B cell (primary cell): ENCODE measurements at regions not wholly inside any gene's neighbourhood (a gene's known extent, or its start where the extent isn't known, plus 50 kb on each side); places are given as distances from the start of the nearest gene placed in this dataset.
"Not testable (repeated sequence)": the region's sequence is repeated elsewhere in the genome, so short reads cannot be mapped to it uniquely, and the experiment has no call there.

ENCODE experiments used
- ATAC-seq: fragments of 200-7000 bp; cut with Tn5 transposase; one replicate; pipeline ENCODE4 v1.10.0; 2021; ENCODE audit warnings: low read depth, mild to moderate bottlenecking, moderate number of reproducible peaks, moderate library complexity
- CTCF ChIA-PET: fragments of 350-600 bp; sonication (Branson Sonifier 250); formaldehyde crosslinking; loops from one replicate; lab custom pipeline; 2021; ENCODE audit warnings: antibody characterized with exemption, inconsistent platforms; lab: Charles Lee
- POLR2A ChIA-PET: fragments of 350-600 bp; sonication (Branson Sonifier 250); formaldehyde crosslinking; loops from one replicate; lab custom pipeline; 2021; ENCODE audit warnings: antibody characterized with exemption; lab: Charles Lee
- DNase-seq: peaks from one replicate; pipeline ENCODE4 v3.0.0; 2013
- H2AFZ ChIP-seq: 2 replicates; pipeline ENCODE4 v1.6.1; 2012; ENCODE audit warnings: mild to moderate bottlenecking, low read depth, low read length; ENCODE audit not compliant: insufficient read depth, poor library complexity, severe bottlenecking
- H3K27ac ChIP-seq, 2 donors: 1 replicate in 1 of 2; 2 replicates in 1 of 2; pipeline ENCODE4 v1.5.1; 2012 to 2013; ENCODE audit warnings: low read length in 2 of 2, mild to moderate bottlenecking in 2 of 2, moderate library complexity in 1 of 2
- H3K27me3 ChIP-seq, 4 experiments: fragments of 200-600 bp in 1 of 4; sonication (generic) in 1 of 4; replicated peaks in 1 of 4; 1 replicate in 2 of 4; 2 replicates in 2 of 4; pipeline versions ENCODE4 v1.6.1 to v1.7.0; 2013 to 2016; ENCODE audit warnings: low read length in 3 of 4, mild to moderate bottlenecking in 2 of 4, mixed read lengths in 1 of 4, moderate library complexity in 1 of 4; ENCODE audit not compliant: insufficient read depth in 4 of 4, control insufficient read depth in 3 of 4; ENCODE audit errors: control extremely low read depth in 1 of 4
- H3K36me3 ChIP-seq, 2 experiments: replicated peaks in 1 of 2; 1 replicate in 1 of 2; 2 replicates in 1 of 2; pipeline versions ENCODE4 v1.6.1 to v1.7.1; 2013; ENCODE audit warnings: low read length in 1 of 2; ENCODE audit not compliant: insufficient read depth in 2 of 2, control insufficient read depth in 1 of 2; ENCODE audit errors: control extremely low read depth in 1 of 2, extremely low read depth in 1 of 2
- H3K4me1 ChIP-seq, 2 donors: fragments of 200-600 bp in 1 of 2; sonication (generic) in 1 of 2; 1 replicate in 1 of 2; 2 replicates in 1 of 2; pipeline versions ENCODE4 v1.5.1 to v1.6.1; 2013 to 2017; ENCODE audit warnings: low read length in 2 of 2; ENCODE audit not compliant: control insufficient read depth in 2 of 2, insufficient read depth in 2 of 2
- H3K4me2 ChIP-seq: replicated peaks from 2 replicates; pipeline ENCODE3; 2012; ENCODE audit warnings: mild to moderate bottlenecking, low read depth, low read length; ENCODE audit not compliant: poor library complexity, severe bottlenecking
- H3K4me3 ChIP-seq, 5 experiments: fragments of 200-600 bp in 1 of 5; sonication (generic) in 1 of 5; 1 replicate in 3 of 5; 2 replicates in 2 of 5; pipeline versions ENCODE4 v1.5.1 to v1.7.0; 2011 to 2016; ENCODE audit warnings: low read length in 4 of 5, mild to moderate bottlenecking in 4 of 5, low read depth in 2 of 5, control low read depth in 1 of 5, moderate library complexity in 1 of 5; ENCODE audit not compliant: insufficient read depth in 1 of 5; ENCODE audit errors: control extremely low read depth in 1 of 5, extremely low read depth in 1 of 5
- H3K79me2 ChIP-seq: fragments of 200-600 bp; sonication (generic); one replicate; pipeline ENCODE4 v1.6.0; 2016; ENCODE audit warnings: low read length; ENCODE audit not compliant: control insufficient read depth, insufficient read depth
- H3K9ac ChIP-seq: fragments of 200-600 bp; sonication (generic); 2 replicates; pipeline ENCODE4 v1.6.1; 2017; ENCODE audit warnings: mild to moderate bottlenecking, low read length, moderate library complexity
- H3K9me3 ChIP-seq, 3 donors: one replicate each; pipeline versions ENCODE4 v1.6.1 to v1.7.1; 2013; ENCODE audit warnings: low read length in 2 of 3; ENCODE audit not compliant: control insufficient read depth in 2 of 3, insufficient read depth in 1 of 3; ENCODE audit errors: control extremely low read depth in 1 of 3
- H4K20me1 ChIP-seq: 2 replicates; pipeline ENCODE4 v1.6.0; 2012; ENCODE audit warnings: mild to moderate bottlenecking, low read length; ENCODE audit not compliant: insufficient read depth, control insufficient read depth, poor library complexity, severe bottlenecking
- H3K27ac Mint-ChIP-seq: one replicate; pipeline ENCODE4 v1.8.0; 2021; ENCODE audit warnings: mixed read lengths
- H3K27me3 Mint-ChIP-seq: one replicate; pipeline ENCODE4 v1.8.0; 2021; ENCODE audit warnings: mixed read lengths
- H3K4me1 Mint-ChIP-seq: one replicate; pipeline ENCODE4 v1.8.0; 2021; ENCODE audit warnings: mixed read lengths
- H3K4me3 Mint-ChIP-seq: one replicate; pipeline ENCODE4 v1.8.0; 2021; ENCODE audit warnings: mixed read lengths
- H3K9me3 Mint-ChIP-seq: one replicate; pipeline ENCODE4 v1.8.0; 2022; ENCODE audit warnings: mixed read lengths; ENCODE audit not compliant: insufficient read depth
- CTCF ChIP-seq: fragments of 200-600 bp; IDR thresholded peaks from one replicate; pipeline ENCODE4 v1.8.0; 2022; ENCODE audit warnings: antibody characterized with exemption, mild to moderate bottlenecking
- EZH2 ChIP-seq: IDR thresholded peaks from 2 replicates; pipeline ENCODE4 v1.6.1; 2012; ENCODE audit warnings: borderline replicate concordance, low read depth, mild to moderate bottlenecking, moderate library complexity, low read length; ENCODE audit not compliant: insufficient read depth, poor library complexity, severe bottlenecking
- WGBS: methylation state at CpG from one replicate; pipeline ENCODE4 v1.1.5; 2013; ENCODE audit warnings: missing lambda C conversion rate; ENCODE audit not compliant: insufficient coverage; 5-methylcytosine and 5-hydroxymethylcytosine counted together
- intact Hi-C: fragments of 100-400 bp; cut with micrococcal nuclease; formaldehyde crosslinking; loops from one replicate; pipeline ENCODE4 v1.10.0; 2022

GRCh38 chr21:35436899-35437298, 387.8 kb upstream of the RUNX1 start:
- Mint-ChIP-seq H3K27me3 (peaks cover 4% of the 10 kb centered on the region), H3K4me1 (peaks cover 34% of the 10 kb centered on the region), H3K4me3 (no peak overlapping the region), H3K9me3 (peaks cover 7% of the 10 kb centered on the region), H3K27ac (no peak overlapping the region)
- ATAC-seq = no peak
- H4K20me1 ChIP-seq = no peaks in the 10 kb centered on the region
- intact Hi-C loops = loop anchor here (5.0 kb wide), 1 partner anchor 90 kb away; no protein-coding TSS in a partner anchor
- no peaks in the 10 kb centered on the region for H3K79me2 ChIP-seq
- no peak for DNase-seq
- peaks cover 16 to 20% of the 10 kb centered on the region in 2 donors for H3K4me1 ChIP-seq
- H3K4me3 ChIP-seq = no peak overlapping the region
- WGBS = no CpG with 5 or more reads among the region's 1 CpG
- no peak overlapping the region for H3K27ac ChIP-seq
- no peak for TF ChIP-seq EZH2
- no peak for TF ChIP-seq CTCF
- H3K4me2 ChIP-seq = no peak overlapping the region
- ChIA-PET POLR2A (no interaction called here), CTCF (interaction anchor here (0.7 to 1.7 kb wide), 7 partner anchors 20 to 691 kb away, joined by 3 to 7 read pairs (median 4); no protein-coding TSS in a partner anchor)
- no peak overlapping the region for H2AFZ ChIP-seq
- H3K9ac ChIP-seq = no peak overlapping the region
- H3K27me3 ChIP-seq = peaks cover 0 to 5% (median 1%) of the 10 kb centered on the region in 4 experiments
- H3K9me3 ChIP-seq = peaks cover 2 to 24% (median 19%) of the 10 kb centered on the region in 3 donors
- H3K36me3 ChIP-seq = no peaks in the 10 kb centered on the region

- H3K27me3 Mint-ChIP-seq = peaks cover 21% of the 10 kb centered on the region
- intact Hi-C loops, H2AFZ ChIP-seq, H3K27ac Mint-ChIP-seq, H3K4me1 Mint-ChIP-seq, H3K79me2 ChIP-seq, H4K20me1 ChIP-seq, H3K4me2 ChIP-seq, H3K9me3 Mint-ChIP-seq, DNase-seq, H3K4me3 ChIP-seq, ATAC-seq, H3K27me3 ChIP-seq, H3K4me3 Mint-ChIP-seq, H3K9ac ChIP-seq, H3K27ac ChIP-seq, H3K36me3 ChIP-seq, POLR2A ChIA-PET, H3K4me1 ChIP-seq, CTCF ChIA-PET: not testable (repeated sequence)
- 92% methylated on average over 4 of the region's 5 CpGs for WGBS
- H3K9me3 ChIP-seq = peaks cover 2 to 25% (median 19%) of the 10 kb centered on the region in 3 donors
Observed at GRCh38 chr21:35432601-35433000, 383.5 kb upstream of the RUNX1 start.
